Suprapubic skin (tissue), 3 donors: ENCODE measurements at regions not wholly inside any gene's neighbourhood (a gene's known extent, or its start where the extent isn't known, plus 50 kb on each side); places are given as distances from the start of the nearest gene placed in this dataset.

Experiments used
- CTCF ChIP-seq, 2 donors: fragments of 200-600 bp in 1 of 2; fragments of 450-650 bp in 1 of 2; sonication (generic) in 1 of 2; IDR thresholded peaks; one replicate each; pipeline ENCODE4 v1.5.1; 2016 to 2019; ENCODE audit warnings: antibody characterized with exemption in 2 of 2, mild to moderate bottlenecking in 1 of 2, moderate library complexity in 1 of 2
- POLR2A ChIP-seq, 2 donors: fragments of 450-650 bp; IDR thresholded peaks; one replicate each; pipeline ENCODE4 v1.6.1; 2017; ENCODE audit warnings: antibody characterized with exemption in 2 of 2, mild to moderate bottlenecking in 2 of 2, moderate library complexity in 2 of 2

- TF ChIP-seq CTCF (IDR thresholded peaks at IDR 0.05) (no peak), POLR2A (IDR thresholded peaks at IDR 0.05) (no peak)
Observed at GRCh38 chr6:153832543-153832942, 206.5 kb upstream of the OPRM1 start.
